Ishikawa (cell line): ENCODE measurements at regions not wholly inside any gene's neighbourhood (a gene's known extent, or its start where the extent isn't known, plus 50 kb on each side); places are given as distances from the start of the nearest gene placed in this dataset.

Experiments
- CEBPB ChIP-seq: IDR thresholded peaks from 2 replicates; pipeline ENCODE4 v1.6.1; 2012
- CREB1 ChIP-seq: IDR thresholded peaks from 2 replicates; pipeline ENCODE4 v1.6.1; 2012; ENCODE audit warnings: low read depth
- EP300 ChIP-seq: IDR thresholded peaks from 2 replicates; pipeline ENCODE4 v1.6.1; 2012; ENCODE audit warnings: borderline replicate concordance
- FOXM1 ChIP-seq: IDR thresholded peaks from 2 replicates; pipeline ENCODE4 v1.6.1; 2012; ENCODE audit warnings: low read depth, borderline replicate concordance
- MAX ChIP-seq: IDR thresholded peaks from 2 replicates; pipeline ENCODE4 v1.6.1; 2012
- REST ChIP-seq: IDR thresholded peaks from 2 replicates; pipeline ENCODE4 v1.6.1; 2012; ENCODE audit warnings: low read depth, mild to moderate bottlenecking
- TCF12 ChIP-seq: IDR thresholded peaks from 2 replicates; pipeline ENCODE4 v1.6.1; 2012; ENCODE audit warnings: low read depth
- USF1 ChIP-seq: IDR thresholded peaks from 2 replicates; pipeline ENCODE4 v1.6.1; 2012
- YY1 ChIP-seq: IDR thresholded peaks from 2 replicates; pipeline ENCODE4 v1.6.1; 2012; ENCODE audit warnings: low read depth
- ZBTB7A ChIP-seq: IDR thresholded peaks from 2 replicates; pipeline ENCODE4 v1.6.1; 2012; ENCODE audit warnings: low read depth

- TF ChIP-seq TCF12, result no peak
- TF ChIP-seq YY1, result no peak
- no peak for TF ChIP-seq USF1
- TF ChIP-seq FOXM1, result no peak
- no peak for TF ChIP-seq REST
- TF ChIP-seq CEBPB, result no peak
- no peak for TF ChIP-seq ZBTB7A
- TF ChIP-seq EP300, result no peak
- TF ChIP-seq CREB1, result no peak
- no peak for TF ChIP-seq MAX
These were observed 288.5 kb upstream of the NEGR1 start for GRCh38 chr1:72570815-72571214.
